Activated T-cell treated with anti-CD3 and anti-CD28 coated beads, Interleukin-2, amount 50 U/mL, for 4 hours (primary cell): ENCODE measurements at regions not wholly inside any gene's neighbourhood (a gene's known extent, or its start where the extent isn't known, plus 50 kb on each side); places are given as distances from the start of the nearest gene placed in this dataset.

ENCODE experiments used
- ATAC-seq, 2 donors: fragments of 200-7000 bp; cut with Tn5 transposase; one replicate each; pipeline ENCODE4 v1.10.0; 2021
- DNase-seq: peaks from one replicate; pipeline ENCODE4 v3.0.0-alpha.2; 2020
- H3K27me3 Mint-ChIP-seq: one replicate; pipeline ENCODE4 v1.8.0; 2021; ENCODE audit warnings: low read depth, mixed read lengths
- H3K36me3 Mint-ChIP-seq: one replicate; pipeline ENCODE4 v1.8.0; 2022; ENCODE audit warnings: mixed read lengths; ENCODE audit not compliant: insufficient read depth
- H3K4me1 Mint-ChIP-seq: one replicate; pipeline ENCODE4 v1.8.0; 2021; ENCODE audit warnings: low read depth, mixed read lengths
- H3K4me3 Mint-ChIP-seq: one replicate; pipeline ENCODE4 v1.8.0; 2021; ENCODE audit warnings: mild to moderate bottlenecking, moderate library complexity, mixed read lengths
- H3K9me3 Mint-ChIP-seq: one replicate; pipeline ENCODE4 v1.8.0; 2021; ENCODE audit warnings: mixed read lengths

- ATAC-seq (no peak), DNase-seq (no peak)
- H3K9me3 Mint-ChIP-seq: no peaks in the 10 kb centered on the region
- no peaks in the 10 kb centered on the region for H3K27me3 Mint-ChIP-seq
- H3K36me3 Mint-ChIP-seq: no peaks in the 10 kb centered on the region
- no peak overlapping the region for H3K4me3 Mint-ChIP-seq
- no peaks in the 10 kb centered on the region for H3K4me1 Mint-ChIP-seq
These were observed 532.2 kb downstream of the NTRK3 start for GRCh38 chr15:87724330-87724729.

- Mint-ChIP-seq H3K4me3 (no peak overlapping the region), H3K36me3 (no peaks in the 10 kb centered on the region), H3K4me1 (no peaks in the 10 kb centered on the region), H3K9me3 (no peaks in the 10 kb centered on the region), H3K27me3 (no peaks in the 10 kb centered on the region)
- DNase-seq: no peak
- ATAC-seq: no peak
These were observed 533.4 kb downstream of the NTRK3 start for GRCh38 chr15:87722941-87723691.

DNA sequence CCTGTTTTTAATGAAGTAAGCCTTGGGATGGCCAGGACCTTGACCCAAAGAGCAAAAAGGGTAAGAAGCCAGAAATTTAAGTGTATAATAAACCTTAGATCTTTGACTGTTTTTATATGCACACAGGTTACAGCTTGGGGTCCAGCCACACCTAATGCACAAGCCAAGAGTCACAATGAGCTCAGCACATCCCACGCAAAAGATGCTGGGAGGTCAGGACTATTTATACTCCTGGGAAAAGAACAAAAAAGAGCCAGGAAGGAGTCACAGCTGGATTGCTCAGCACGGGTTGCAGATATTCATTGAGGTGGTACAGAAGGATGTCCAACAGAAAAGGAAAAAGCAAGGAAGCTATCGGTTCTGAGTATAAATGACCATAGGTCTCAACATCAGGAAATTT is 536.3 kb downstream of the NTRK3 start:
- DNase-seq (no peak), ATAC-seq (no peak)
- H3K9me3 Mint-ChIP-seq: no peaks in the 10 kb centered on the region
- no peaks in the 10 kb centered on the region for H3K27me3 Mint-ChIP-seq
- H3K4me3 Mint-ChIP-seq: no peak overlapping the region
- no peaks in the 10 kb centered on the region for H3K36me3 Mint-ChIP-seq
- no peaks in the 10 kb centered on the region for H3K4me1 Mint-ChIP-seq

GRCh38 chr15:87716422-87716821 is 540.1 kb downstream of the NTRK3 start:
- Mint-ChIP-seq H3K4me3 (no peak overlapping the region), H3K36me3 (no peaks in the 10 kb centered on the region), H3K27me3 (no peaks in the 10 kb centered on the region), H3K9me3 (no peaks in the 10 kb centered on the region), H3K4me1 (no peaks in the 10 kb centered on the region)
- no peak for DNase-seq
- ATAC-seq: no peak

DNA sequence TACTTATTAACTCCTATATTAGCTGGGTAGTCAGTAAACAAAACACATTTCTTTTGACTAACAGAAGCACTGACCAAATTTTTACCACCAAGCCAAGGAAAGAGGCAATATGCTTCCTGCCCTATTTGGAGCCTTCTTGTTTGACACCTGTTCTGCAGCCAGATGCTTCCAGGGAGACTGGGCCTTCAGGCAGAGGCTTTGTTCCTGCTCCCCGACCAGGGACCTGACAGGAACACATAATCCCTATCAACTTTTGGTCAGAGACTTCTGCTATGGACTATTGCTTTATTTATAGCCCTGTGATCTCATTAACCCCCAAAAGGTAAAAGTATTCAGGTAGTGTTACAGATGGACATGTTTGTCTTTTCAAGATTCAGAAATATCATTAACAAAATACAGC is 541.3 kb downstream of the NTRK3 start:
- H3K36me3 Mint-ChIP-seq: no peaks in the 10 kb centered on the region
- H3K27me3 Mint-ChIP-seq: no peaks in the 10 kb centered on the region
- no peaks in the 10 kb centered on the region for H3K4me1 Mint-ChIP-seq
- H3K4me3 Mint-ChIP-seq: no peak overlapping the region
- no peaks in the 10 kb centered on the region for H3K9me3 Mint-ChIP-seq
- ATAC-seq: no peak
- no peak for DNase-seq

DNA sequence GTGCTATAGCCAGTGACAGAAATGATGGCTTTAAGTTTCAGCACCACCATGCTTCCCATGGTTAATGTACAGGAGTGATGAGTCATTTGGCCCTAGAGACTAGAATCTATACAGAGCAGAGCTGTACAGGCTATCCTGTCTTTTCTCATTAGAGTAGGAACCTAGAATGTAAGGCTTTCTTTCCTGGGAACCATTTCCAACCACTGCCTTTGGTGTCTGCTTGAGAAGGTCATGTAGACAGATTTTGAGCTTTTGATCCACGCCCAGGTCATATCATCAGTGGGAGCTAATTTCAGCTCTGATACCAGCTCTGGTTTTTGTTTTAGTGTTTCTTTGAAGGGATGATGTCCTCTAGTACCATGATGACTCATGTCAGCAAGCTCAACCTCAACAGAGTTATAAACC is 543.1 kb downstream of the NTRK3 start:
- no peaks in the 10 kb centered on the region for H3K36me3 Mint-ChIP-seq
- H3K4me3 Mint-ChIP-seq: no peak overlapping the region
- H3K9me3 Mint-ChIP-seq: no peaks in the 10 kb centered on the region
- ATAC-seq (no peak), DNase-seq (no peak)
- no peaks in the 10 kb centered on the region for H3K4me1 Mint-ChIP-seq
- no peaks in the 10 kb centered on the region for H3K27me3 Mint-ChIP-seq

GRCh38 chr15:87712211-87712610 is 544.3 kb downstream of the NTRK3 start:
- Mint-ChIP-seq H3K4me1 (no peaks in the 10 kb centered on the region), H3K36me3 (no peaks in the 10 kb centered on the region), H3K4me3 (no peak overlapping the region), H3K9me3 (no peaks in the 10 kb centered on the region), H3K27me3 (no peaks in the 10 kb centered on the region)
- ATAC-seq: no peak
- DNase-seq: no peak

DNA sequence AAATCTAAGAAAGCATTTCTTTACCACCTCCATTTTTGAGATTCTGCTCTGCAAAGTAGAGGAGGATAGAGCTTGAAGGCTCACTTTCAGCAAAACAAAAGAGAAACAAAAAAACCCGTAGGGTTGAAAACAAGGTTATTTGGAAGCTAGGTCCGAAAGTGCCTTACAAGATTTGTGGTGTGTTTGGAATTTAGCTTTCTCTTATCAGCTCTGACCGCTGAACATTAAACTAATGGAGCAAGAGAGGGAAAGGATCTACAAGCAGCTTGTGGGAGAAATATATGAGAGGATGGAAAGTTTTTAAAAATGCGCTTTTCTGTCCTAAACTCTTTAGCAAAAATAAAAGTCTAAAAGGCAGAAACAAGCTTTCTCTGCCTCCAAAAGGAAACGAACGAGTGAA is 545.5 kb downstream of the NTRK3 start:
- Mint-ChIP-seq H3K36me3 (no peaks in the 10 kb centered on the region), H3K4me3 (no peak overlapping the region), H3K4me1 (no peaks in the 10 kb centered on the region), H3K9me3 (no peaks in the 10 kb centered on the region), H3K27me3 (no peaks in the 10 kb centered on the region)
- no peak for ATAC-seq
- no peak for DNase-seq

GRCh38 chr15:87710406-87710805 is 546.1 kb downstream of the NTRK3 start:
- no peaks in the 10 kb centered on the region for H3K9me3 Mint-ChIP-seq
- ATAC-seq: no peak
- no peaks in the 10 kb centered on the region for H3K4me1 Mint-ChIP-seq
- H3K4me3 Mint-ChIP-seq: no peak overlapping the region
- no peak for DNase-seq
- no peaks in the 10 kb centered on the region for H3K27me3 Mint-ChIP-seq
- no peaks in the 10 kb centered on the region for H3K36me3 Mint-ChIP-seq

- DNase-seq: no peak
- Mint-ChIP-seq H3K9me3 (no peaks in the 10 kb centered on the region), H3K36me3 (no peaks in the 10 kb centered on the region), H3K27me3 (no peaks in the 10 kb centered on the region), H3K4me3 (no peak overlapping the region), H3K4me1 (no peaks in the 10 kb centered on the region)
- no peak for ATAC-seq
These were observed 548.9 kb downstream of the NTRK3 start for GRCh38 chr15:87707566-87708130.

DNA sequence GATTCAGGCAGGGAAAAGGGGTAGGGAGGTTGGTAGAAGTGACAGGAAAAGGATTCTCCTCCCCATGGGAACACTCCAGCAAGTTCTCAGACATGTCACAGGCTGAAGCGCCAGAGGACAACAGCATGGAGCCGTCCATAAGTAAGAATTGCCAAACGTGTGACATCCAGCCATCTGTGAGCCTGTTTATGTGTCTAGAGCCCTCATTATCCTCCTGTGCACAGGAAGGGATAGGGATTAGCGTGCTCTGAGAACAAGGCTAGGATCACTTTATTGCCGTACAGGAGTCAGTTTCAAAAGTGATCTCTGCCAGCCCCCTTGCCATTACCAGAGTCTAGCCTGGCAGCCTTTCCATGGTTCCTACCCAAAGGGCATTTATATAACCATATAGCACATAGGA is 549.5 kb downstream of the NTRK3 start:
- no peak overlapping the region for H3K4me3 Mint-ChIP-seq
- no peaks in the 10 kb centered on the region for H3K27me3 Mint-ChIP-seq

DNA sequence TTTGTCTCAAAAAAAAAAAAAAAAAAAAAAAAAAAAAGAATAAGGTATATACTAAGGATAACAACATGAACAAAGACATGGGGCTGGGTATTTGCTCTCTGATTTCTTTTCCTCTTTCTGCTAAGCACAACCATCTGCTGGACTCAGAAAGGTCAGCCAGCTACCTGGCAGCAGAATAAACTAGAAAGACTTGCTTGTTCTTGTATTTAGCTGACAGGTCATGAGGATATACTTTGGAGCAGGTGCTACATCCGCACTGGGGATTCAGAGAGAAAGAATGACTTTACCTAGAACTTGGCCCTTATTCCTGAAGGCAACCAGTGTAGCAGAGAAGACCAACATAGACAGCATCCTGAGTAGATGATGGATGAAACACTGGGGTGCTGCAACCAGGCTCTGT is 550.5 kb downstream of the NTRK3 start:
- ATAC-seq: no peak
- no peaks in the 10 kb centered on the region for H3K9me3 Mint-ChIP-seq
- no peak overlapping the region for H3K4me3 Mint-ChIP-seq
- DNase-seq: no peak
- no peaks in the 10 kb centered on the region for H3K4me1 Mint-ChIP-seq
- H3K27me3 Mint-ChIP-seq: no peaks in the 10 kb centered on the region
- H3K36me3 Mint-ChIP-seq: no peaks in the 10 kb centered on the region

More for the DNA sequence above, 549.5 kb downstream of the NTRK3 start:
- DNase-seq (no peak), ATAC-seq (no peak)
- no peaks in the 10 kb centered on the region for H3K4me1 Mint-ChIP-seq
- H3K36me3 Mint-ChIP-seq: no peaks in the 10 kb centered on the region
- H3K9me3 Mint-ChIP-seq: no peaks in the 10 kb centered on the region

DNA sequence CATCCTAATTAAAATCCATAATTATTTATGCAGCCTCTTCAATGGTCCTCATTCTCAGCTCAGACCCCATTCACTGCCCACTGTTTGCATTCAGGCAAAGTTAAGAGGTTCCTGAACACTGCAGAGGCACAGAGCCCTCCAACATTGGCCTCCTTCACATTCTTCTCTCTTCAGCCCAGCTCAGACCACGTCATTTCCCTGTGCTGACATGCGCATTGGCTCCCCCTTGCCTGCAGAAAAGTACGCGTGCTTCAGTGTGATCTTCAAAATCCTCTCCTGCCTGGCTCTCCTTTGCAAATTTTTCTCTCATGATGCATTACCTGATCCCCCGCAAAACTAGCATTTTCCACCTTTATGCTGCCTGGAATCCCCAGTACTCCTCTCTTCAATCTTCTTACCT is 552.3 kb downstream of the NTRK3 start:
- H3K27me3 Mint-ChIP-seq: no peaks in the 10 kb centered on the region
- DNase-seq (no peak), ATAC-seq (no peak)
- no peaks in the 10 kb centered on the region for H3K36me3 Mint-ChIP-seq
- H3K9me3 Mint-ChIP-seq: no peaks in the 10 kb centered on the region
- no peaks in the 10 kb centered on the region for H3K4me1 Mint-ChIP-seq
- H3K4me3 Mint-ChIP-seq: no peak overlapping the region

DNA sequence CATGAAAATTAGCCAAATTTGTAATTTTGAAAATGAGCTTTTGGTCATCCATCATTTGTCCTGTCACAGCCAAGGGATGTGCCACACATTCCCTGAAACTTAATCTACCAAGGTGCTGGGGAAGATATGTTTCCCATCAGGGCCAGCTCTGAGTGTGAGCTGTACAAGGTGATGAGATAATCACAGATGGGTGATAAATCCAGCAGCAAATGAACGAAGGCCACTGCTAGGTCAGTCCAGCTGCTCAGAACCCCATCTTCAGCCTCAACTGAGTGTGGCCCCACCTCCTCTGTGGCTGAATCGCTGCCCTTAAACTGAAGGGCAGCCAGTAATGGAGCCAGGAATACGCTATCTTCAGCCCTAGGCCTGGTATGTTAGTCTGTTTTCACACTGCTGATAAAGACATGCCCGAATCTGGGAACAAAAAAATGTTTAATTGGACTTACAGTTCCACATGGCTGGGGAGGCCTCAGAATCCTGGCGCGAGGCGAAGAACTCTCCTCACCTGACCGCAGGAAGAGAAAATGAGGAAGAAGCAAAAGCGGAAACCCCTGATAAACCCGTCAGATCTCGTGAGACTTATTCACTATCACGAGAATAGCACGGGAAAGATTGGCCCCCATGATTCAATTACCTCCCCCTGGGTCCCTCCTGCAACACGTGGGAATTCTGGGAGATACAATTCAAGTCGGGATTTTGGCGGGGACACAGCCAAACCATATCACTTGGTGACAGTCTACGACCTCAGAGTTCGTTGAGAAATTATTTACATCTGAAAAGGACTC is 553.0 kb downstream of the NTRK3 start:
- Mint-ChIP-seq H3K9me3 (no peaks in the 10 kb centered on the region), H3K27me3 (no peaks in the 10 kb centered on the region), H3K4me3 (no peak overlapping the region), H3K4me1 (no peaks in the 10 kb centered on the region), H3K36me3 (no peaks in the 10 kb centered on the region)
- no peak for DNase-seq
- no peak for ATAC-seq

DNA sequence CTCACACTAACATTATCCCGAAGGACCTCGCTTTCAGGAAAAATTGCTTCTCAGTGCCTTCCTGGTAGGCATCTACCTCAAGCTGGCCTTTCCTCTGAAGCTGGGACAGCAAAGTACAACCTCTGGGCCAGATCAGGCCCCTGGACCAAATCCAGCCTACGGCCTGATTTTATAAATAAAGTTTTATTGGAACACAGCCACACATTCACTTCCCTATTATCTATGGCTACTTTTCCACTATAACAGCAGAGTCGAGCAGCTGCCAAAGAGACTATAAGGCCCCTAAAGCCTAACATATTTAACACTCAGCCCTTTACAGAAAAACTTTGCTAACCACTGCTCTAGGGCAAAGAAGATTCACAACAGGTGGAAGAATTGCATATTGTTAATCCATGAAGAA is 554.3 kb downstream of the NTRK3 start:
- ATAC-seq: no peak

More for the DNA sequence above, 554.3 kb downstream of the NTRK3 start:
- Mint-ChIP-seq H3K9me3 (no peaks in the 10 kb centered on the region), H3K4me3 (no peak overlapping the region), H3K27me3 (no peaks in the 10 kb centered on the region), H3K36me3 (no peaks in the 10 kb centered on the region), H3K4me1 (no peaks in the 10 kb centered on the region)
- DNase-seq: no peak
